ENCODE measurements at regions not wholly inside any gene's neighbourhood (a gene's known extent, or its start where the extent isn't known, plus 50 kb on each side); places are given as distances from the start of the nearest gene placed in this dataset.
"Not testable (repeated sequence)": the region's sequence is repeated elsewhere in the genome, so short reads cannot be mapped to it uniquely, and the experiment has no call there.

DNA sequence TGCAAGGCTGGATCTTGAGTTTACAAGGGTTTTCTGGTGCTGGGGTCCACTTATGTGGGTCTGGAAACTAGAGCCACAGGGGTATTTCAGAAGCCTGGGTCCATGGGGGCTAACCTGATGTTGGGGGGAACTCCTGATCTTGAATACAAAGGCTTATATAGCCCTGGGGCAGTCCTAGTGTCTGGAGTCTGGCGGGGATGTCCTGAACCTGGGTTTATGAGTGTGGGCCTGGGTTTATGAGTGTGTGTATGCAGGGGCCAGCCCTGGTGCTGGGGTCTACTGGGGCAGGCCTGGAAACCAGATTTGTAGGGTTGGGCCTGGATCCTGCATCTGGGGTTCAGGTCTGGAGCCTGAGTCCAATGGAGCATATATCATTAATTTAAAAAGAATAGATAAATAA is 146.5 kb upstream of the C1GALT1 start:
- H3K4me1 ChIP-seq (ENCODE audit: low read length), result no peaks in the 10 kb centered on the region
- no peaks in the 10 kb centered on the region for H4K20me1 ChIP-seq (ENCODE audit: insufficient read depth, low read length)
- no peak overlapping the region for H3K9ac ChIP-seq (ENCODE audit: low read length)
- H3K9me3 ChIP-seq (ENCODE audit: insufficient read depth, low read length), result no peaks in the 10 kb centered on the region
- no peaks in the 10 kb centered on the region for H3K27me3 ChIP-seq (ENCODE audit: low read depth, low read length)
- H2AFZ ChIP-seq (ENCODE audit: low read depth, low read length), result no peak overlapping the region
- no peak overlapping the region for H3K4me2 ChIP-seq (ENCODE audit: low read length)
- H3K4me3 ChIP-seq (ENCODE audit: low read length), result no peak overlapping the region
- no peak overlapping the region for H3K27ac ChIP-seq (ENCODE audit: low read length)
- H3K36me3 ChIP-seq (replicated peaks; ENCODE audit: low read depth, low read length), result no peaks in the 10 kb centered on the region
- TF ChIP-seq EZH2phosphoT487 (IDR thresholded peaks at IDR 0.05; ENCODE audit: low read depth) (no peak), CTCF (IDR thresholded peaks at IDR 0.05; ENCODE audit: low read depth, low read length) (no peak)
- no peaks in the 10 kb centered on the region for H3K79me2 ChIP-seq (ENCODE audit: low read length)

DNA sequence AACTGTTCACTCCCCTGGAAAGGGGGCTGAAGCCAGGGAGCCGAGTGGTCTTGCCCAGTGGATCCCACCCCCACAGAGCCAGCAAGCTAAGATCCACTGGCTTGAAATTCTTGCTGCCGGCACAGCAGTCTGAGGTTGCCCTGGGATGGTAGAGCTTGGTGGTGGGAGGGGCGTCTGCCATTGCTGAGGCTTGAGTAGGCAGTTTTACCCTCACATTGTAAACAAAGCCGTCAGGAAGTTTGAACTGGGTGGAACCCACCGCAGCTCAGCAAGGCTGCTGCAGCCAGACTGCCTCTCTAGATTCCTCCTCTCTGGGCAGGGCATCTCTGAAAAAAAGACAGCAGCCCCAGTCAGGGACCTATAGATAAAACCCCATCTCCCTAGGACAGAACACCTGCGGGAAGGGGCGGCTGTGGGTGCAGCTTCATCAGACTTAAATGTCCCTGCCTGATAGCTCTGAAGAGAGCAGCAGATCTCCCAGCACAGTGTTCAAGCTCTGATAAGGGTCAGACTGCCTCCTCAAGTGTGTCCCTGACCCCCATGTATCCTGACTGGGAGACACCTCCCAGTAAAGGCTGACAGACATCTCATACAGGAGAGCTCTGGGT is 140.0 kb upstream of the C1GALT1 start:
- not testable (repeated sequence) for H3K4me2 ChIP-seq (ENCODE audit: low read length); H3K9ac ChIP-seq (ENCODE audit: low read length); H3K27ac ChIP-seq (ENCODE audit: low read length); H3K36me3 ChIP-seq (replicated peaks; ENCODE audit: low read depth, low read length); H4K20me1 ChIP-seq (ENCODE audit: insufficient read depth, low read length); H2AFZ ChIP-seq (ENCODE audit: low read depth, low read length); H3K9me3 ChIP-seq (ENCODE audit: insufficient read depth, low read length); H3K4me1 ChIP-seq (ENCODE audit: low read length); H3K27me3 ChIP-seq (ENCODE audit: low read depth, low read length); H3K4me3 ChIP-seq (ENCODE audit: low read length); H3K79me2 ChIP-seq (ENCODE audit: low read length)

DNA sequence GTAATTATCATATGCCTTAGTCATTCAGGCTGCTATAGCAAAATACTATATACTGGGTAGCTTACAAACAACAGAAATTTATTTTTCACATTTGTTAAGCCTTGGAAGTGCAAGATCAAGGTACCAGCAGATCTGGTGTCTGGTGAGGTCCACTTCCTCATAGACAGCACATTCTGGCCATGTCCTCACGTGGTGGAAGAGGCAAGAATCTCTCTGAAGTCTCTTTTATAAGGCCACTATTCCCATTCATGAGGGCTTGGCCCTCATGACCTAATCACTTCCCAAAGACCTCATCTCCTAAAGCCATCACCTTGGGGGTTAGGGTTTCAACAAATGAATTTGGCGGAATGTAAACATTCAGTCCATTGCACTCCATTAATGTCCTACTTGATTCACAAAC is 137.5 kb upstream of the C1GALT1 start:
- Histone ChIP-seq H3K27ac (ENCODE audit: low read length) (no peak overlapping the region), H3K9ac (ENCODE audit: low read length) (no peak overlapping the region), H3K36me3 (replicated peaks; ENCODE audit: low read depth, low read length) (no peaks in the 10 kb centered on the region), H3K4me3 (ENCODE audit: low read length) (no peak overlapping the region), H3K4me1 (ENCODE audit: low read length) (no peaks in the 10 kb centered on the region), H3K79me2 (ENCODE audit: low read length) (no peaks in the 10 kb centered on the region), H3K9me3 (ENCODE audit: insufficient read depth, low read length) (no peaks in the 10 kb centered on the region), H2AFZ (ENCODE audit: low read depth, low read length) (no peak overlapping the region), H3K4me2 (ENCODE audit: low read length) (no peak overlapping the region), H3K27me3 (ENCODE audit: low read depth, low read length) (no peaks in the 10 kb centered on the region), H4K20me1 (ENCODE audit: insufficient read depth, low read length) (no peaks in the 10 kb centered on the region)
- TF ChIP-seq EZH2phosphoT487 (IDR thresholded peaks at IDR 0.05; ENCODE audit: low read depth), result no peak
- no peak for TF ChIP-seq CTCF (IDR thresholded peaks at IDR 0.05; ENCODE audit: low read depth, low read length)

DNA sequence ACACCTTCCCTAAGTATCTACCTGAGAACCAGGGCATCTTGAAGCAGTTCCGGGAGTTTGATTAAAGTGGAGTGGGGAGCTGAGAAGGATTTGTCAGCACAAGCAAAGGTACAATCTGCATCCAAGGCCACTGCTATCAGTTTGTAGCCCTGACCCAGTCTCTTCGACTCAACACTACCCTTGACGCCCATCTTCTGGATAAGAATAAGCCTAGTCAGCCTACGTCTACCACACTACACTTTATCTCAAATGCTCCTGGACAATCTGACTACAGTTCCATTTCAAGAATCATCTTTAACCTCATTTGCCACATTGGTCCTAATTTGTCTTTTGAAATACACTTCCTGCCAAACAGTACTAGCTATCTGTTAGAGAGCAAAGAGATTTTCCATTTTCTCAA is 134.1 kb upstream of the C1GALT1 start:
- no peak overlapping the region for H2AFZ ChIP-seq (ENCODE audit: low read depth, low read length)
- peaks cover 8% of the 10 kb centered on the region for H3K4me1 ChIP-seq (ENCODE audit: low read length)
- no peak overlapping the region for H3K4me3 ChIP-seq (ENCODE audit: low read length)
- H3K79me2 ChIP-seq (ENCODE audit: low read length), result no peaks in the 10 kb centered on the region
- no peaks in the 10 kb centered on the region for H3K27me3 ChIP-seq (ENCODE audit: low read depth, low read length)
- no peak for TF ChIP-seq CTCF (IDR thresholded peaks at IDR 0.05; ENCODE audit: low read depth, low read length)
- TF ChIP-seq EZH2phosphoT487 (IDR thresholded peaks at IDR 0.05; ENCODE audit: low read depth), result no peak
- H3K9ac ChIP-seq (ENCODE audit: low read length), result no peak overlapping the region
- no peaks in the 10 kb centered on the region for H3K9me3 ChIP-seq (ENCODE audit: insufficient read depth, low read length)
- no peaks in the 10 kb centered on the region for H4K20me1 ChIP-seq (ENCODE audit: insufficient read depth, low read length)
- H3K36me3 ChIP-seq (replicated peaks; ENCODE audit: low read depth, low read length), result no peaks in the 10 kb centered on the region
- no peak overlapping the region for H3K27ac ChIP-seq (ENCODE audit: low read length)
- H3K4me2 ChIP-seq (ENCODE audit: low read length), result no peak overlapping the region

Measured in OCI-LY3 (cell line).